Fibroblast of the conjunctiva (primary cell): ENCODE measurements at regions not wholly inside any gene's neighbourhood (a gene's known extent, or its start where the extent isn't known, plus 50 kb on each side); places are given as distances from the start of the nearest gene placed in this dataset.
A peak's percentile ranks its signal among the peaks of the same experiment; 100 is the strongest.

Experiments
- DNase-seq: peaks from one replicate; pipeline ENCODE4 v3.0.0-alpha.2; 2010; ENCODE audit warnings: low read depth

DNA sequence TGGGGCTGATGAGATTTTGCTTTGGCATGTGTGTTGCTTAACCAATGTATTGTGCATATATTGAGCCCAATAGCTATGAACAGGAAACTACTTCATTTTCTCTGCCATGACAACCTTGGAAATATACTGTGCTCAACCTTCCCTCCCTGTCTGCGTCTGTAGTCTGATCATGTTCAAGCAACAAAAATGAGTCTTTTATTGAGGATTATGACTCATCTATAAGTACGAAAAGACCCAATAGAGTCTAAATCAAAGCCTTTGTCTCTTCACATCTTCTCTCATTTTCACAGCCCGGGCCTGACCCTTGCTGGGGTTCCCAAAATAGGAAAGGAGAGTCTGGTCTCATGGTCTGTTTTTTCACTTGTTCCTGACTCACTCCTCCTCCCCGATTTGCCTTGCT lies 158.2 kb downstream of the CAND1 start:
- DNase-seq: no peak

- no peak for DNase-seq
Measured at GRCh38 chr12:67428431-67428830, 159.3 kb downstream of the CAND1 start.

DNA sequence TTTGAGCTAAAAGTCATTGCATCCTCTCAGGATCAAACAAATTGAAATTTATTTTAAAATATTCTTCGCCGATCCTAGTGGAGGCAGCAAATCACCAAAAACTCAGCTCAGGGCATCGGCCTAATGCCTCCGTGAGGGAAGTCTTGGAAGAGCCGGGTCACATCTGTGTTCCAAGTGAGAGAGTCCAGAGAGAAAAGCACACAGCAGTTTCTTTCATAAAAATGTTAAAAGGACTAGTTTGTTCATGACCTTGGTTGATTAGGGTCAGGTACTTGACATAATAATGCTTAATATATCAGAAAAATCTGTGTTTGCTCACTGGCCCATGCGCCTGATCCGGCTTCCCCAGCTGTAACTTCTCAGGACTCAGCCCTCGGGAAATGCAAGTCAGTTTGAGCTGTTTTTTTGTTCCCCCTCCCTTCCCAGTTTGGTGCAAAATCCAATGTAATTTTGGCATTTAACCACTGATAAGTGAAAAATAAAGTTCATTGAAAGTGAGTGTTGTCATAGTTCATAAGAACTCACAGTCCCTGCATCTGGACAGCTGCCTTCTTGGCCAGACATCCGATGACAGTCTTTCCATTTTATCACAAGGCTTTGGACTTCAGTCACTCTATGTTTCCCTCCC lies 161.7 kb downstream of the CAND1 start:
- DNase-seq: peak; percentile 8

GRCh38 chr12:67431411-67432020 lies 162.4 kb downstream of the CAND1 start:
- DNase-seq: no peak

GRCh38 chr12:67433385-67434175 lies 164.4 kb downstream of the CAND1 start:
- no peak for DNase-seq

GRCh38 chr12:67434671-67435370 lies 165.7 kb downstream of the CAND1 start:
- peak; percentile 77 for DNase-seq

DNA sequence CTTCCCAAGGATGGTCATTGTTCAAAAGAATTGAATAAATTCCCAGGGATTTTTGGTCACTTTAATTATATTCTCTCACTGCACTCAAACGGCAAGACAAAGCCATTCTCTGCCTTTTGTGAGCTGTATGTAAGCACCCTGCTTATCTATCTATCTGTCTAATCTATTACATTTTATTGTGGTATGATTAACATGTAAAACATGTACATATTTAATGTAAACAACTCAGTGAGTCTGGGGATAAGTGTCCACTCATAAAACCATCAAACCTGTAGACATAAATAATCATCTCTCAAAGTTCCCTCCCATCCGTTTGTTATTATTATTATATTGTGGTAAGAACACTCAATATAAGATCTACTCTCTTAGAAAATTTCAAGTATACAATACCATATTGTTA lies 167.1 kb downstream of the CAND1 start:
- no peak for DNase-seq

DNA sequence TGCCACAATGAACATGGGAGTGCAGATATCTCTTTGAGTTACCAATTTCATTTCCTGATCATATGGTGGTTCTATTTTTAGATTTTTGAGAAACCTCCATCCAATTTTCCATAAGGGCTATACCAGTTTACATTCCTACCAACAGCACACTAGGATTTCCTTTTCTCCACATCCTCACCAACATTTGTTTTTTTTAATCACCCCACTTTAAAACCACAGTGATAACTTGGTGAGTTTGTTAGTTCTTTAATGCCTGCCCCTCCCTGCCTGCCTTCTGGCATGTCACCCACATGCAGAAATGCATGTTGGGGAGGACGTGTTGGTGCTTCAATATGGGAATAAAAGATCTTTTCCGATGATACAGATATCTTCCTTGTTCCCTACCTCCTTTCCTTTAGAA lies 167.9 kb downstream of the CAND1 start:
- DNase-seq: no peak

DNA sequence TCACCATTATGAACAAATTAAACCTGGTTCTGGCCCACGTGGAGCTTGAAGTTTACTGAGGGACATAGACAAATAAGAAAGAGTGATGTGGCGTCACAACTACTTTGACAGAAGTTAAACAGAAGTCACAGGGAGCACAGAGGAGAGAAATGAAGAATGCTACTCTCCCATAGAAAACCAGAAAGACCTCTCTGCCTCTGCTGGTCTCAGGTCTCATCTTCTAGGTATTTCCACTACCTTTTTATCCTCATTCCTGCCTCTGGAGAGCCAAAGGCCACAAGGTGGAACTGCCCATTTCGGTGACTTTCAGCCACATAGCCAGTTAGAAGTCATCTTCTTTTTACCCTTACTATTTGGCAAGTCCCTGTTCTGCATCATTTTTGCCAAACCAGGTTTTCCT lies 170.5 kb downstream of the CAND1 start:
- DNase-seq: no peak

- peak; percentile 61 for DNase-seq
Measured at GRCh38 chr12:67441736-67442346, 172.7 kb downstream of the CAND1 start.

GRCh38 chr12:67442347-67442841 lies 173.2 kb downstream of the CAND1 start:
- no peak for DNase-seq

GRCh38 chr12:67442896-67443295 lies 173.7 kb downstream of the CAND1 start:
- no peak for DNase-seq

GRCh38 chr12:67444542-67444941 lies 175.4 kb downstream of the CAND1 start:
- no peak for DNase-seq

- DNase-seq: no peak
Measured at GRCh38 chr12:67446716-67447115, 177.6 kb downstream of the CAND1 start.

- DNase-seq: no peak
Measured at GRCh38 chr12:67447180-67447579, 178.0 kb downstream of the CAND1 start.

GRCh38 chr12:67449591-67450052 lies 180.5 kb downstream of the CAND1 start:
- DNase-seq: no peak

GRCh38 chr12:67450441-67450840 lies 181.3 kb downstream of the CAND1 start:
- DNase-seq: no peak

- DNase-seq: no peak
Measured at GRCh38 chr12:67451206-67451605, 182.0 kb downstream of the CAND1 start.

GRCh38 chr12:67452119-67452805 lies 183.1 kb downstream of the CAND1 start:
- no peak for DNase-seq

DNA sequence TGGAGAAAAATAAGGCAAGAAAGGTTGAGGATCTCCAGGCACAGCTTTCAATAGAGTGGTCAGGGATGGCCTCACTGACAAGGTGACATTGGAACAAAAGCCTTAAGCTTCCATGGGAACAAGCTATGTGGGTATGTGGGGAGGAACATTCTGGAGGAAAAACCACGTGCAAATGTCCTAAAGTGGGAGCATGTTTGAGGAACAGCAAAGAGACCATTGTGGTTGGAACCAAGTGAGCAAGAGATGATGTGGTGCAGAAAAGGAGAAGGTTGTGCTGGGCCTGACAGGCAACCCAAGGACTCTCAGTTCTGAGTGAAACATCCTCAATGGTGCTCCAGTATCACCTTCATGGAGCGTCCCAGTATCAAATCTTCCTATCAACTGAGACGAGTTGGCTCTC lies 184.0 kb downstream of the CAND1 start:
- DNase-seq: no peak

DNA sequence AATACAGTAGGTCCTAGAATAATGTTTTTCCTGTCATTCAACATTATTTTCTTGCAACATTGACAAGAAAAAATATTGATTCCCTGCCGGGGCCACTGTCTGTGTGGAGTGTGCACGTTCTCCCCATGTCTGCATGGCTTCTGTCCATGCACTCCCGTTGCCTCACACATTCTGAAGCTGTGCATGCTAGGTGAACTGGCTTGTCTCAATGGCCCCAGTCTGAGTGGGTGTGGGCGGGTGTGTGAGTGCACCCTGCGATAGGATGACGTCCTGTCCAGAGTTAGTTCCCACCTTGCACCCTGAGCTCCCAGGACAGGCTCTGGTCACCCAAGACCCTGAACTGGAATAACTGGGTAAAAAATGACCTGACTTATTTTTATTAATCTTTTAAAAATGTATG lies 186.1 kb downstream of the CAND1 start:
- no peak for DNase-seq
